ENCODE measurements at regions not wholly inside any gene's neighbourhood (a gene's known extent, or its start where the extent isn't known, plus 50 kb on each side); places are given as distances from the start of the nearest gene placed in this dataset.

DNA sequence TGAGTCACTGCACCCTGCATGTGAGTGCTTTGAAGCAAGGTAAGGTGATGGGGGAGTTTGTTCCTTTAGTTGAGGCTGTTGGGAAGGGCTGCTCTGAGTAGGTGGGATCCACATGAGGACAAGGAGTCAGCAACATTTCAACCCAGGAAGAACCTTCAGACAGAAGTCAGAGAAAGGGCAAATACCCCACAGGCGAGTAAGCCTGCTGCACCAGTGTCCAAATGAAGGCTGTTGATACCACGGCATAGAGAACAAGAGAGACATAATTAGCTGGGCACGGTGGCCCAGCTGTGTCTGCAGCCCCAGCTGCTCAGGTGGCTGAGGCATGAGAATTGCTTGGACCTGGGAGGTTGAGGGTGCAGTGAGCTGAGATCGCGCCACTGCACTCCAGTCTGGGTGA is 54.3 kb upstream of the CLMP start:
- ChIA-PET CTCF (interaction anchor here (0.6 to 4.3 kb wide), 9 partner anchors 9 to 229 kb away, joined by 3 to 42 read pairs (median 4); no protein-coding TSS in a partner anchor), POLR2A (no interaction called here)
- WGBS (ENCODE audit: missing lambda C conversion rate) = 56% methylated on average over 5 of the region's 5 CpGs
- FAIRE-seq (no peak), ATAC-seq (peak in 1 of 2 experiments; percentile 37; a peak in 2 of 6 replicates), DNase-seq (ENCODE audit: low read depth in 1 of 2, low spot score in 1 of 2) (no peak)
- Histone ChIP-seq H3K4me3 (no peak overlapping the region), H3K4me2 (no peak overlapping the region), H3K4me1 (peaks cover 24% of the 10 kb centered on the region), H3K27ac (peak overlapping the region in 1 of 2 experiments; percentile 49; a peak in 2 of 6 replicates), H3K9me3 (no peaks in the 10 kb centered on the region)
- TF ChIP-seq, protein P1, sequence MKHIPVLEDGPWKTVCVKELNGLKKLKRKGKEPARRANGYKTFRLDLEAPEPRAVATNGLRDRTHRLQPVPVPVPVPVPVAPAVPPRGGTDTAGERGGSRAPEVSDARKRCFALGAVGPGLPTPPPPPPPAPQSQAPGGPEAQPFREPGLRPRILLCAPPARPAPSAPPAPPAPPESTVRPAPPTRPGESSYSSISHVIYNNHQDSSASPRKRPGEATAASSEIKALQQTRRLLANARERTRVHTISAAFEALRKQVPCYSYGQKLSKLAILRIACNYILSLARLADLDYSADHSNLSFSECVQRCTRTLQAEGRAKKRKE (CRISPR knock-in tag; IDR thresholded peaks at IDR 0.05; ENCODE audit: low read depth) = no peak
- no peak for TF ChIP-seq EP300 (IDR thresholded peaks at IDR 0.05)
- TF ChIP-seq HOXB13 (CRISPR knock-in tag; IDR thresholded peaks at IDR 0.05; ENCODE audit: low read depth) = no peak
- no peak for TF ChIP-seq TP53 (CRISPR knock-in tag; IDR thresholded peaks at IDR 0.05)
- TF ChIP-seq POLR2A (IDR thresholded peaks at IDR 0.05; ENCODE audit: low read length) = no peak
- TF ChIP-seq SREBF2 (IDR thresholded peaks at IDR 0.05) = no peak
- TF ChIP-seq, protein P2, sequence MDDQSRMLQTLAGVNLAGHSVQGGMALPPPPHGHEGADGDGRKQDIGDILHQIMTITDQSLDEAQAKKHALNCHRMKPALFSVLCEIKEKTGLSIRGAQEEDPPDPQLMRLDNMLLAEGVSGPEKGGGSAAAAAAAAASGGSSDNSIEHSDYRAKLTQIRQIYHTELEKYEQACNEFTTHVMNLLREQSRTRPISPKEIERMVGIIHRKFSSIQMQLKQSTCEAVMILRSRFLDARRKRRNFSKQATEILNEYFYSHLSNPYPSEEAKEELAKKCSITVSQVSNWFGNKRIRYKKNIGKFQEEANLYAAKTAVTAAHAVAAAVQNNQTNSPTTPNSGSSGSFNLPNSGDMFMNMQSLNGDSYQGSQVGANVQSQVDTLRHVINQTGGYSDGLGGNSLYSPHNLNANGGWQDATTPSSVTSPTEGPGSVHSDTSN (IDR thresholded peaks at IDR 0.05) = no peak
- no peak for TF ChIP-seq NR3C1 (IDR thresholded peaks at IDR 0.05)
- TF ChIP-seq CHD4 (IDR thresholded peaks at IDR 0.05; ENCODE audit: borderline replicate concordance) = no peak
- TF ChIP-seq KDM5A (IDR thresholded peaks at IDR 0.05) = no peak
- no peak for TF ChIP-seq JUN (IDR thresholded peaks at IDR 0.05)
- TF ChIP-seq, protein P3, sequence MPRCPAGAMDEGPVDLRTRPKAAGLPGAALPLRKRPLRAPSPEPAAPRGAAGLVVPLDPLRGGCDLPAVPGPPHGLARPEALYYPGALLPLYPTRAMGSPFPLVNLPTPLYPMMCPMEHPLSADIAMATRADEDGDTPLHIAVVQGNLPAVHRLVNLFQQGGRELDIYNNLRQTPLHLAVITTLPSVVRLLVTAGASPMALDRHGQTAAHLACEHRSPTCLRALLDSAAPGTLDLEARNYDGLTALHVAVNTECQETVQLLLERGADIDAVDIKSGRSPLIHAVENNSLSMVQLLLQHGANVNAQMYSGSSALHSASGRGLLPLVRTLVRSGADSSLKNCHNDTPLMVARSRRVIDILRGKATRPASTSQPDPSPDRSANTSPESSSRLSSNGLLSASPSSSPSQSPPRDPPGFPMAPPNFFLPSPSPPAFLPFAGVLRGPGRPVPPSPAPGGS (IDR thresholded peaks at IDR 0.05) = no peak
- no peak for TF ChIP-seq FOXS1 (CRISPR knock-in tag; IDR thresholded peaks at IDR 0.05)
- TF ChIP-seq, protein P4, sequence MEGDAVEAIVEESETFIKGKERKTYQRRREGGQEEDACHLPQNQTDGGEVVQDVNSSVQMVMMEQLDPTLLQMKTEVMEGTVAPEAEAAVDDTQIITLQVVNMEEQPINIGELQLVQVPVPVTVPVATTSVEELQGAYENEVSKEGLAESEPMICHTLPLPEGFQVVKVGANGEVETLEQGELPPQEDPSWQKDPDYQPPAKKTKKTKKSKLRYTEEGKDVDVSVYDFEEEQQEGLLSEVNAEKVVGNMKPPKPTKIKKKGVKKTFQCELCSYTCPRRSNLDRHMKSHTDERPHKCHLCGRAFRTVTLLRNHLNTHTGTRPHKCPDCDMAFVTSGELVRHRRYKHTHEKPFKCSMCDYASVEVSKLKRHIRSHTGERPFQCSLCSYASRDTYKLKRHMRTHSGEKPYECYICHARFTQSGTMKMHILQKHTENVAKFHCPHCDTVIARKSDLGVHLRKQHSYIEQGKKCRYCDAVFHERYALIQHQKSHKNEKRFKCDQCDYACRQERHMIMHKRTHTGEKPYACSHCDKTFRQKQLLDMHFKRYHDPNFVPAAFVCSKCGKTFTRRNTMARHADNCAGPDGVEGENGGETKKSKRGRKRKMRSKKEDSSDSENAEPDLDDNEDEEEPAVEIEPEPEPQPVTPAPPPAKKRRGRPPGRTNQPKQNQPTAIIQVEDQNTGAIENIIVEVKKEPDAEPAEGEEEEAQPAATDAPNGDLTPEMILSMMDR (IDR thresholded peaks at IDR 0.05) = no peak
- no peak for TF ChIP-seq TFCP2L1 (CRISPR knock-in tag; IDR thresholded peaks at IDR 0.05)
- TF ChIP-seq BHLHE40 (IDR thresholded peaks at IDR 0.05; ENCODE audit: low read depth, low read length) = no peak
- no peak for TF ChIP-seq EHMT2 (IDR thresholded peaks at IDR 0.05; ENCODE audit: low read depth)
- TF ChIP-seq ZFP36 (IDR thresholded peaks at IDR 0.05; ENCODE audit: borderline replicate concordance, partially characterized antibody) = no peak
- TF ChIP-seq, protein P5, sequence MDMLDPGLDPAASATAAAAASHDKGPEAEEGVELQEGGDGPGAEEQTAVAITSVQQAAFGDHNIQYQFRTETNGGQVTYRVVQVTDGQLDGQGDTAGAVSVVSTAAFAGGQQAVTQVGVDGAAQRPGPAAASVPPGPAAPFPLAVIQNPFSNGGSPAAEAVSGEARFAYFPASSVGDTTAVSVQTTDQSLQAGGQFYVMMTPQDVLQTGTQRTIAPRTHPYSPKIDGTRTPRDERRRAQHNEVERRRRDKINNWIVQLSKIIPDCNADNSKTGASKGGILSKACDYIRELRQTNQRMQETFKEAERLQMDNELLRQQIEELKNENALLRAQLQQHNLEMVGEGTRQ (IDR thresholded peaks at IDR 0.05) = no peak

DNA sequence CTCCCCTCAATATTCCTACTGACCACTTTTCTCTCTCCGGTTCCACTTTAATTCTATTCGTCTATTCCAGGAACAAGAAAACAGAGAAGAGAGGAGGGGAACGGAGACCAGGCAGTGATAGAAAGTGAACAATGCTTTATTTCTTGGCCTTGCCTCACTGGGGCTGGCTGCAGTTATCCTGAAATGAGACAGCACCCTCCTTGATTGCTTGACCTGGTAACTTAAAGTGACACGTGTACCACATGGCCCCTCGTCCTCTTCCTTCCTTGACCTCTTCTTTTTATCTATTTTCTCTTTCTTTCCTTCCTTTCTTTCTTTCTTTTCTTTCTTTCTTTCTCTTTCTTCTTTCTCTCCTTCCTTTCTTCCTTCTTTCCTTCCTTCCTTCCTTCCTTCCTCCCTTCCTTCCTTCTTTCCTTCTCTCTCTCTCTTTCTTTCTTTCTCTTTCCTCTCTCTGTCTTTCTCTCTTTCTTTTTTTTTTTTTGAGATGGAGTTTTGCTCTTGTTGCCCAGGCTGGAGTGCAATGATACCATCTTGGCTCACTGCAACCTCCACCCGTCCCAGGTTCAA is 52.8 kb upstream of the CLMP start:
- no peak for ATAC-seq
- WGBS (ENCODE audit: missing lambda C conversion rate) = 18% methylated on average over 6 of the region's 6 CpGs
- Histone ChIP-seq H3K4me3 (no peak overlapping the region), H3K4me1 (peaks cover 26% of the 10 kb centered on the region), H3K9me3 (no peaks in the 10 kb centered on the region), H3K27ac (peak overlapping the region; percentile 26 to 80; a peak in 4 of 6 replicates), H3K4me2 (no peak overlapping the region)
- FAIRE-seq = no peak
- ChIA-PET CTCF (interaction anchor here (0.7 to 20.3 kb wide), 37 partner anchors 9 to 189 kb away, joined by 3 to 358 read pairs (median 5); no protein-coding TSS in a partner anchor), POLR2A (interaction anchor here (1.2 kb wide), 2 partner anchors 145 to 186 kb away, joined by 7 to 10 read pairs; partner anchors contain the start of gene HSPA8)
- DNase-seq (ENCODE audit: low read depth in 1 of 2, low spot score in 1 of 2) = no peak
- TF ChIP-seq RNF2 (IDR thresholded peaks at IDR 0.05; ENCODE audit: borderline replicate concordance, low read depth) (no peak), ZFP36 (IDR thresholded peaks at IDR 0.05; ENCODE audit: borderline replicate concordance, partially characterized antibody) (no peak), KDM1A (IDR thresholded peaks at IDR 0.05; ENCODE audit: low read depth) (no peak)
- TF ChIP-seq, protein P6, sequence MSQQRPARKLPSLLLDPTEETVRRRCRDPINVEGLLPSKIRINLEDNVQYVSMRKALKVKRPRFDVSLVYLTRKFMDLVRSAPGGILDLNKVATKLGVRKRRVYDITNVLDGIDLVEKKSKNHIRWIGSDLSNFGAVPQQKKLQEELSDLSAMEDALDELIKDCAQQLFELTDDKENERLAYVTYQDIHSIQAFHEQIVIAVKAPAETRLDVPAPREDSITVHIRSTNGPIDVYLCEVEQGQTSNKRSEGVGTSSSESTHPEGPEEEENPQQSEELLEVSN (IDR thresholded peaks at IDR 0.05; ENCODE audit: borderline replicate concordance, low read depth) = no peak
